Neural progenitor cell (in vitro differentiated cells): ENCODE measurements at regions not wholly inside any gene's neighbourhood (a gene's known extent, or its start where the extent isn't known, plus 50 kb on each side); places are given as distances from the start of the nearest gene placed in this dataset.

ENCODE experiments used
- EZH2 ChIP-seq: fragments of 200-600 bp; sonication (generic); IDR thresholded peaks from 2 replicates; pipeline ENCODE4 v1.6.1; 2017; ENCODE audit warnings: antibody characterized with exemption, mild to moderate bottlenecking, moderate library complexity
- EZH2phosphoT487 ChIP-seq: fragments of 200-600 bp; sonication (generic); IDR thresholded peaks from 2 replicates; pipeline ENCODE4 v1.6.1; 2017; ENCODE audit warnings: antibody characterized with exemption
- TF ChIP-seq, protein P1 (sequence below): fragments of 200-600 bp; sonication (generic); IDR thresholded peaks from 2 replicates; pipeline ENCODE4 v1.5.1; 2017; ENCODE audit warnings: antibody characterized with exemption, mild to moderate bottlenecking

DNA sequence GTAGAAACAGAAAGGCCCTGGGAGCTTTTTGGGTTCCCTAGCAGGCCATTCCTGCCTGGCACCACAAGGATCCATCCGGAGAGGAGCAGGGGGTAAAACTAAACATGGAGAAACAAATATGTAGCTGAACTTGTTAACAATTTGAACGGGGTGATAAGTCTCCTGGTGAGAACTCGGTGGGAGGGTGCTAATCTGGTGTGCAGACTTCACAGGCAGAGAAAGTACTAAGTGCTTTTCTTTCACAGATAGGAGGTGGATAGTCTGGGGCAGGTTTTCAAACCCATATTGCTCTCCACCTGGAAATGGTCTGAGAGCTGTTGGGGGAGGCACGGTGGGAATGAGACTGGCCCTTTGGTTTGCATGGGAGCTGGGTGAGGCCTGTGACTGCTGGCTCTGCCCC, 196.3 kb upstream of the FUT9 start:
- TF ChIP-seq, protein P1, sequence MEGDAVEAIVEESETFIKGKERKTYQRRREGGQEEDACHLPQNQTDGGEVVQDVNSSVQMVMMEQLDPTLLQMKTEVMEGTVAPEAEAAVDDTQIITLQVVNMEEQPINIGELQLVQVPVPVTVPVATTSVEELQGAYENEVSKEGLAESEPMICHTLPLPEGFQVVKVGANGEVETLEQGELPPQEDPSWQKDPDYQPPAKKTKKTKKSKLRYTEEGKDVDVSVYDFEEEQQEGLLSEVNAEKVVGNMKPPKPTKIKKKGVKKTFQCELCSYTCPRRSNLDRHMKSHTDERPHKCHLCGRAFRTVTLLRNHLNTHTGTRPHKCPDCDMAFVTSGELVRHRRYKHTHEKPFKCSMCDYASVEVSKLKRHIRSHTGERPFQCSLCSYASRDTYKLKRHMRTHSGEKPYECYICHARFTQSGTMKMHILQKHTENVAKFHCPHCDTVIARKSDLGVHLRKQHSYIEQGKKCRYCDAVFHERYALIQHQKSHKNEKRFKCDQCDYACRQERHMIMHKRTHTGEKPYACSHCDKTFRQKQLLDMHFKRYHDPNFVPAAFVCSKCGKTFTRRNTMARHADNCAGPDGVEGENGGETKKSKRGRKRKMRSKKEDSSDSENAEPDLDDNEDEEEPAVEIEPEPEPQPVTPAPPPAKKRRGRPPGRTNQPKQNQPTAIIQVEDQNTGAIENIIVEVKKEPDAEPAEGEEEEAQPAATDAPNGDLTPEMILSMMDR, result no peak
- TF ChIP-seq EZH2phosphoT487 (no peak), EZH2 (no peak)
